Calu3 (cell line): ENCODE measurements at regions not wholly inside any gene's neighbourhood (a gene's known extent, or its start where the extent isn't known, plus 50 kb on each side); places are given as distances from the start of the nearest gene placed in this dataset.

Experiments
- BruUV-seq: library from RNA; stranded (reverse); fragments of 400-500 nt; replicated peaks from 2 replicates; lab custom pipeline; 2021; lab: Mats Ljungman, UMichigan
- CTCF ChIA-PET: fragments of 300-600 bp; sonication (Branson Sonifier 250); formaldehyde crosslinking; loops from one replicate; lab custom pipeline; 2022; ENCODE audit warnings: antibody characterized with exemption; lab: Charles Lee
- DNase-seq: peaks from one replicate; pipeline ENCODE4 v3.0.0; 2022
- H3K27ac Mint-ChIP-seq: one replicate; pipeline ENCODE4 v1.8.0; 2022; ENCODE audit warnings: mixed read lengths; ENCODE audit not compliant: unreplicated experiment
- H3K27me3 Mint-ChIP-seq: one replicate; pipeline ENCODE4 v1.8.0; 2022; ENCODE audit warnings: mixed read lengths; ENCODE audit not compliant: unreplicated experiment
- H3K36me3 Mint-ChIP-seq: one replicate; pipeline ENCODE4 v1.8.0; 2022; ENCODE audit warnings: mild to moderate bottlenecking, moderate library complexity, mixed read lengths; ENCODE audit not compliant: insufficient read depth, unreplicated experiment
- H3K4me1 Mint-ChIP-seq: one replicate; pipeline ENCODE4 v1.8.0; 2022; ENCODE audit warnings: mild to moderate bottlenecking, low read depth, mixed read lengths; ENCODE audit not compliant: unreplicated experiment
- H3K4me3 Mint-ChIP-seq: one replicate; pipeline ENCODE4 v1.8.0; 2022; ENCODE audit warnings: mild to moderate bottlenecking, low read depth, moderate library complexity, mixed read lengths; ENCODE audit not compliant: unreplicated experiment
- H3K9me3 Mint-ChIP-seq: one replicate; pipeline ENCODE4 v1.8.0; 2022; ENCODE audit warnings: low read depth, mixed read lengths; ENCODE audit not compliant: unreplicated experiment
- intact Hi-C: fragments of 100-400 bp; cut with micrococcal nuclease; formaldehyde crosslinking; loops from one replicate; pipeline ENCODE4 v1.10.0; 2022; ENCODE audit not compliant: unreplicated experiment
- TF ChIP-seq, protein P1 (sequence below): fragments of 200-600 bp; IDR thresholded peaks from one replicate; pipeline ENCODE4 v1.8.0; 2022; ENCODE audit warnings: antibody characterized with exemption; ENCODE audit not compliant: unreplicated experiment

DNA sequence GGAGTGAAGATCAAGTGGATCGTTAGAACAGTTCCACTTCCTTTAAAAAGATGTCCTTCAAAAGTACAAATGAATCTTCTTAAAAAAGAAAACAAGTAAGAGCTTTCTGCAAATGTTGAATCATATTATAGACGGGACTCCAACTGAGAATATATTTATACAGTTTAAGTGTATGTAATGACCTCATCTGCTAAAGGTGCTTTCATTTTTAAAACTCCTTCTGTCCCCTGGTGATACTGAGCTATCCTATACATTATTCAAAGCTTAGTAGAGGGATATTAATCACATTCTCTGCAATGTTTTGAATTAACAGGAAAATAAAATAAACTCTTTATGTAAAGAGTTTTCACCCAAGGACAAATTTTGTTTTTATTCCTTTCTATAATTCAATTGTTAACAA is 420.7 kb upstream of the SLC8A1 start:
- no TSS peak for BruUV-seq
- Mint-ChIP-seq H3K36me3 (no peaks in the 10 kb centered on the region), H3K27me3 (no peaks in the 10 kb centered on the region), H3K4me3 (no peak overlapping the region), H3K4me1 (no peaks in the 10 kb centered on the region), H3K9me3 (no peaks in the 10 kb centered on the region), H3K27ac (no peak overlapping the region)
- CTCF ChIA-PET: no interaction called here
- no peak for DNase-seq
- TF ChIP-seq, protein P1, sequence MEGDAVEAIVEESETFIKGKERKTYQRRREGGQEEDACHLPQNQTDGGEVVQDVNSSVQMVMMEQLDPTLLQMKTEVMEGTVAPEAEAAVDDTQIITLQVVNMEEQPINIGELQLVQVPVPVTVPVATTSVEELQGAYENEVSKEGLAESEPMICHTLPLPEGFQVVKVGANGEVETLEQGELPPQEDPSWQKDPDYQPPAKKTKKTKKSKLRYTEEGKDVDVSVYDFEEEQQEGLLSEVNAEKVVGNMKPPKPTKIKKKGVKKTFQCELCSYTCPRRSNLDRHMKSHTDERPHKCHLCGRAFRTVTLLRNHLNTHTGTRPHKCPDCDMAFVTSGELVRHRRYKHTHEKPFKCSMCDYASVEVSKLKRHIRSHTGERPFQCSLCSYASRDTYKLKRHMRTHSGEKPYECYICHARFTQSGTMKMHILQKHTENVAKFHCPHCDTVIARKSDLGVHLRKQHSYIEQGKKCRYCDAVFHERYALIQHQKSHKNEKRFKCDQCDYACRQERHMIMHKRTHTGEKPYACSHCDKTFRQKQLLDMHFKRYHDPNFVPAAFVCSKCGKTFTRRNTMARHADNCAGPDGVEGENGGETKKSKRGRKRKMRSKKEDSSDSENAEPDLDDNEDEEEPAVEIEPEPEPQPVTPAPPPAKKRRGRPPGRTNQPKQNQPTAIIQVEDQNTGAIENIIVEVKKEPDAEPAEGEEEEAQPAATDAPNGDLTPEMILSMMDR: no peak
- intact Hi-C loops: no loop called here

DNA sequence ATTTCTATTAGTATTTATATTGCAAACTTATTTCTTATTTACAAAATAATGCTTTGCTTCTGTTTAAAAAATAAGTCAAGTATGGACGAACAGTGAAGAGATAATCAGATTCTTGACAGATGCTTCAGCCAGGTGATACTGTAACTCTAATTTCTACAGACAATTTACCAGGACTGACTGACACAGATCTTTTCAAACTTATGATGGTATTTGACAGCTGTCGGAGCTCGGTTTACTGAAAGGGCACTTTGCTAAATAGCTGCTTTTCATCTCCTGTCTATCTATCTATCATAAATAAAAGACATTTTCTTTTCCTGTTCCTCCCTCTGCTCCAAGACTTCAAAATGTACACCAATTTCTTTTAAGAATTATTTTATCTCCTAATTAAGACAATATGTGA is 422.5 kb upstream of the SLC8A1 start:
- intact Hi-C loops: no loop called here
- TF ChIP-seq, protein P1: no peak
- CTCF ChIA-PET: interaction anchor here (0.6 kb wide), 1 partner anchor 13 kb away, joined by 3 read pairs; no protein-coding TSS in a partner anchor
- no TSS peak for BruUV-seq
- Mint-ChIP-seq H3K9me3 (no peaks in the 10 kb centered on the region), H3K36me3 (no peaks in the 10 kb centered on the region), H3K27ac (no peak overlapping the region), H3K4me1 (no peaks in the 10 kb centered on the region), H3K27me3 (no peaks in the 10 kb centered on the region), H3K4me3 (no peak overlapping the region)
- DNase-seq: no peak

DNA sequence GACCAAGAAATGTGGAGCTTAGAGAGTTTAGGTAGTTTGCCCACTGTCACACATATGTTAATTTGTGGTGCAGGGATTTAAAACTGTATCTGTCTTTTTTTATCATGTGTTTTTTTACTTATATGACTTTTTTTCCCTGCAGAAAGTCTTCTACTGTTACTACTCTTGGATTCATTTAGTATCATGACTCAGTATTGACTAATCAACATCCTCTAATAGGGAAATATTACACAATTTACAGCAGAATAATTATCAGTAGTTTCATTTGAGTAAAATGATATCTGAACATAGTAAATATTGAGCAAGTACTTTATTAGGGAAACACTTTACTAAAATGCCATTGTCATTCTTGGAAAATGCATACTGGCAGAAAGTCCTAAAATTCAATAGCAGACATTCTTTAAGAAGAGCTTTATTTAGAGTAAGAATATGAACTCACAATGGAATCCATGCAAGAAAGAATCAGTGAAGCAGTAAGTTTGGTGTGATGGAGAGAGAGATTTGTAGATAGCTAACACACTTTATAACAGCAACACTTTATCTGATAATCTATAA is 425.9 kb upstream of the SLC8A1 start:
- no peak overlapping the region for H3K27ac Mint-ChIP-seq
- H3K9me3 Mint-ChIP-seq: no peaks in the 10 kb centered on the region
- TF ChIP-seq, protein P1: no peak
- H3K27me3 Mint-ChIP-seq: no peaks in the 10 kb centered on the region
- intact Hi-C loops: no loop called here
- no peak overlapping the region for H3K4me3 Mint-ChIP-seq
- no peaks in the 10 kb centered on the region for H3K4me1 Mint-ChIP-seq
- no peak for DNase-seq
- no peaks in the 10 kb centered on the region for H3K36me3 Mint-ChIP-seq
- CTCF ChIA-PET: no interaction called here
- BruUV-seq: no TSS peak

- H3K36me3 Mint-ChIP-seq: no peaks in the 10 kb centered on the region
- TF ChIP-seq, protein P1: no peak
- H3K4me3 Mint-ChIP-seq: no peak overlapping the region
- DNase-seq: no peak
- intact Hi-C loops: no loop called here
- H3K9me3 Mint-ChIP-seq: no peaks in the 10 kb centered on the region
- H3K4me1 Mint-ChIP-seq: no peaks in the 10 kb centered on the region
- no peaks in the 10 kb centered on the region for H3K27me3 Mint-ChIP-seq
- CTCF ChIA-PET: no interaction called here
- no TSS peak for BruUV-seq
- no peak overlapping the region for H3K27ac Mint-ChIP-seq
Measured at GRCh38 chr2:40879305-40879704, 427.4 kb upstream of the SLC8A1 start.
